ENCODE measurements at regions not wholly inside any gene's neighbourhood (a gene's known extent, or its start where the extent isn't known, plus 50 kb on each side); places are given as distances from the start of the nearest gene placed in this dataset.

DNA sequence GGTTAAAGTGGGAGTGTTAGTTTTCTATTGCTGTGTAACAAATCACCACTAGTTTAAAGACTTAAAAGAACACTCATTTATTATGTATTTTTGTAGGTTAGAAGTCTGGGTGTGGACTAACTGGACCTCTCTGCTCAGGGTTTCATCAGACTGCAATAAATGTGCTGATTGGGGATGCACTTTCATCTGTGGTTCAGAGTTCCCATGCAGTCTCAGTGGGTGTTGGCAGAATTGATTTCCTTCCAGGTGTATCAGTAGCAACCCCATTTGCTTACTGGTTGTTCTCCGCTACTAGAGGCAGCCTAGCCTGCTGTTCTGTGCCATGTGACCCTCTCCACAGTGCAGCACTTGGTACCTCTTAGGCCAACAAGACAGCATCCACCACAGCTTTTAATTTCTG, 2200.5 kb downstream of the MAT2B start:
- POLR2A ChIA-PET, result interaction anchor here (0.6 kb wide), 1 partner anchor 525 kb away, joined by 3 read pairs; no protein-coding TSS in a partner anchor
- no peak overlapping the region for H3K4me3 Mint-ChIP-seq
- H3K36me3 Mint-ChIP-seq, result no peaks in the 10 kb centered on the region
- no peaks in the 10 kb centered on the region for H3K27me3 Mint-ChIP-seq (ENCODE audit: low read depth)
- peaks cover 5% of the 10 kb centered on the region for H3K9me3 Mint-ChIP-seq
- TF ChIP-seq PRRX2 (CRISPR knock-in tag; IDR thresholded peaks at IDR 0.05) (no peak), ZNF281 (CRISPR knock-in tag; IDR thresholded peaks at IDR 0.05) (no peak), CREB1 (CRISPR knock-in tag; IDR thresholded peaks at IDR 0.05) (no peak), ATF1 (CRISPR knock-in tag; IDR thresholded peaks at IDR 0.05) (no peak), NR3C1 (CRISPR knock-in tag; conservative IDR thresholded peaks at IDR 0.05; ENCODE audit: low read depth) (no peak), EMX1 (CRISPR knock-in tag; IDR thresholded peaks at IDR 0.05) (no peak), ZNF219 (CRISPR knock-in tag; IDR thresholded peaks at IDR 0.05; ENCODE audit: borderline replicate concordance) (no peak), SP1 (CRISPR knock-in tag; conservative IDR thresholded peaks at IDR 0.05) (no peak), ATF2 (CRISPR knock-in tag; IDR thresholded peaks at IDR 0.05; ENCODE audit: borderline replicate concordance, low read depth) (no peak), NR2C2 (CRISPR knock-in tag; IDR thresholded peaks at IDR 0.05) (no peak), OVOL2 (CRISPR knock-in tag; IDR thresholded peaks at IDR 0.05; ENCODE audit: borderline replicate concordance) (no peak), MXD4 (CRISPR knock-in tag; IDR thresholded peaks at IDR 0.05; ENCODE audit: borderline replicate concordance) (no peak), ZSCAN18 (CRISPR knock-in tag; IDR thresholded peaks at IDR 0.05) (no peak), FOXK1 (CRISPR knock-in tag; IDR thresholded peaks at IDR 0.05) (no peak), MLX (CRISPR knock-in tag; IDR thresholded peaks at IDR 0.05) (no peak), MYBL2 (CRISPR knock-in tag; IDR thresholded peaks at IDR 0.05) (no peak), GABPB1 (CRISPR knock-in tag; IDR thresholded peaks at IDR 0.05) (no peak), RELA (CRISPR knock-in tag; IDR thresholded peaks at IDR 0.05; ENCODE audit: borderline replicate concordance) (no peak)
- TF ChIP-seq, protein P1, sequence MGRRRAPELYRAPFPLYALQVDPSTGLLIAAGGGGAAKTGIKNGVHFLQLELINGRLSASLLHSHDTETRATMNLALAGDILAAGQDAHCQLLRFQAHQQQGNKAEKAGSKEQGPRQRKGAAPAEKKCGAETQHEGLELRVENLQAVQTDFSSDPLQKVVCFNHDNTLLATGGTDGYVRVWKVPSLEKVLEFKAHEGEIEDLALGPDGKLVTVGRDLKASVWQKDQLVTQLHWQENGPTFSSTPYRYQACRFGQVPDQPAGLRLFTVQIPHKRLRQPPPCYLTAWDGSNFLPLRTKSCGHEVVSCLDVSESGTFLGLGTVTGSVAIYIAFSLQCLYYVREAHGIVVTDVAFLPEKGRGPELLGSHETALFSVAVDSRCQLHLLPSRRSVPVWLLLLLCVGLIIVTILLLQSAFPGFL (CRISPR knock-in tag; IDR thresholded peaks at IDR 0.05; ENCODE audit: borderline replicate concordance), result no peak
- CTCF ChIA-PET, result no interaction called here
- ATAC-seq (peak; percentile 43), DNase-seq (ENCODE audit: low spot score) (no peak)
- H3K4me1 Mint-ChIP-seq, result no peaks in the 10 kb centered on the region
- H3K27ac Mint-ChIP-seq, result no peak overlapping the region

GRCh38 chr5:165712011-165712410, 2206.6 kb downstream of the MAT2B start:
- H3K27ac Mint-ChIP-seq, result no peak overlapping the region
- ATAC-seq (no peak; the same call in 1 of the 2 replicates), DNase-seq (ENCODE audit: low spot score) (no peak)
- no peaks in the 10 kb centered on the region for H3K27me3 Mint-ChIP-seq (ENCODE audit: low read depth)
- ChIA-PET POLR2A (no interaction called here), CTCF (interaction anchor here (0.8 kb wide), 1 partner anchor 82 kb away, joined by 4 read pairs; no protein-coding TSS in a partner anchor)
- H3K36me3 Mint-ChIP-seq, result no peaks in the 10 kb centered on the region
- no peak overlapping the region for H3K4me3 Mint-ChIP-seq
- H3K9me3 Mint-ChIP-seq, result no peaks in the 10 kb centered on the region
- peaks cover 4% of the 10 kb centered on the region; the same call in 1 of the 2 replicates for H3K4me1 Mint-ChIP-seq
- TF ChIP-seq MYBL2 (CRISPR knock-in tag; IDR thresholded peaks at IDR 0.05) (no peak), CREB1 (CRISPR knock-in tag; IDR thresholded peaks at IDR 0.05) (no peak), GRHL2 (CRISPR knock-in tag; IDR thresholded peaks at IDR 0.05; ENCODE audit: insufficient replicate concordance, severe bottlenecking) (no peak), ESRRA (CRISPR knock-in tag; IDR thresholded peaks at IDR 0.05; ENCODE audit: borderline replicate concordance) (no peak), ZNF263 (CRISPR knock-in tag; IDR thresholded peaks at IDR 0.05; ENCODE audit: low read depth) (no peak)
- TF ChIP-seq, protein P2, sequence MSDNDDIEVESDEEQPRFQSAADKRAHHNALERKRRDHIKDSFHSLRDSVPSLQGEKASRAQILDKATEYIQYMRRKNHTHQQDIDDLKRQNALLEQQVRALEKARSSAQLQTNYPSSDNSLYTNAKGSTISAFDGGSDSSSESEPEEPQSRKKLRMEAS (CRISPR knock-in tag; IDR thresholded peaks at IDR 0.05), result no peak
- TF ChIP-seq, protein P3, sequence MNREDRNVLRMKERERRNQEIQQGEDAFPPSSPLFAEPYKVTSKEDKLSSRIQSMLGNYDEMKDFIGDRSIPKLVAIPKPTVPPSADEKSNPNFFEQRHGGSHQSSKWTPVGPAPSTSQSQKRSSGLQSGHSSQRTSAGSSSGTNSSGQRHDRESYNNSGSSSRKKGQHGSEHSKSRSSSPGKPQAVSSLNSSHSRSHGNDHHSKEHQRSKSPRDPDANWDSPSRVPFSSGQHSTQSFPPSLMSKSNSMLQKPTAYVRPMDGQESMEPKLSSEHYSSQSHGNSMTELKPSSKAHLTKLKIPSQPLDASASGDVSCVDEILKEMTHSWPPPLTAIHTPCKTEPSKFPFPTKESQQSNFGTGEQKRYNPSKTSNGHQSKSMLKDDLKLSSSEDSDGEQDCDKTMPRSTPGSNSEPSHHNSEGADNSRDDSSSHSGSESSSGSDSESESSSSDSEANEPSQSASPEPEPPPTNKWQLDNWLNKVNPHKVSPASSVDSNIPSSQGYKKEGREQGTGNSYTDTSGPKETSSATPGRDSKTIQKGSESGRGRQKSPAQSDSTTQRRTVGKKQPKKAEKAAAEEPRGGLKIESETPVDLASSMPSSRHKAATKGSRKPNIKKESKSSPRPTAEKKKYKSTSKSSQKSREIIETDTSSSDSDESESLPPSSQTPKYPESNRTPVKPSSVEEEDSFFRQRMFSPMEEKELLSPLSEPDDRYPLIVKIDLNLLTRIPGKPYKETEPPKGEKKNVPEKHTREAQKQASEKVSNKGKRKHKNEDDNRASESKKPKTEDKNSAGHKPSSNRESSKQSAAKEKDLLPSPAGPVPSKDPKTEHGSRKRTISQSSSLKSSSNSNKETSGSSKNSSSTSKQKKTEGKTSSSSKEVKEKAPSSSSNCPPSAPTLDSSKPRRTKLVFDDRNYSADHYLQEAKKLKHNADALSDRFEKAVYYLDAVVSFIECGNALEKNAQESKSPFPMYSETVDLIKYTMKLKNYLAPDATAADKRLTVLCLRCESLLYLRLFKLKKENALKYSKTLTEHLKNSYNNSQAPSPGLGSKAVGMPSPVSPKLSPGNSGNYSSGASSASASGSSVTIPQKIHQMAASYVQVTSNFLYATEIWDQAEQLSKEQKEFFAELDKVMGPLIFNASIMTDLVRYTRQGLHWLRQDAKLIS (CRISPR knock-in tag; IDR thresholded peaks at IDR 0.05; ENCODE audit: borderline replicate concordance), result no peak
